ENCODE measurements at regions not wholly inside any gene's neighbourhood (a gene's known extent, or its start where the extent isn't known, plus 50 kb on each side); places are given as distances from the start of the nearest gene placed in this dataset.

DNA sequence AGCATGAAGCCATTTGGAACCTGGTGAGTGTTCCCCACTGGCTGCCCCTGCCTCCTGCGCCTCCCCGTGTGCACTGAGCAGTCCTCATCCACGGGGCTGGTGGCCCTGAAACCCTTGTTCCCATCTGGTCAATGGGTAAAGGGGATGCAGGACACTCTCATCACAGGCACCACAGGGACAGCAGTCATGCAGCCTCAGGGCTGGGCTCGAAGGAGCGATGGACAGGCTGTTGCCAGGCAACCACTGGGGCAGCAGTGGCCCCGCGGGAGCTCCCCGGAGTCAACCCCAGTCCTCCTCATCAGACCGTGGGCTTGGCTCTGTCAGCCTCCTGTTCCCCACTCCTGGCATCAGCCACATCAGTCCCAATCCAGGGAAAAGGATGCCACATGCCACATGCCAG, 509.5 kb downstream of the EIPR1 start:
- Histone ChIP-seq H3K4me3 (ENCODE audit: insufficient read length, low read depth) (no peak overlapping the region), H3K9me3 (ENCODE audit: insufficient read depth, low read length) (peaks cover 5% of the 10 kb centered on the region; the same call in 1 of the 2 replicates), H3K4me1 (ENCODE audit: insufficient read depth, insufficient read length) (peaks cover 3% of the 10 kb centered on the region), H3K27me3 (ENCODE audit: insufficient read depth, insufficient read length) (no peaks in the 10 kb centered on the region), H3K36me3 (ENCODE audit: insufficient read depth, insufficient read length, low read length) (no peaks in the 10 kb centered on the region), H3K9ac (ENCODE audit: insufficient read length, low read depth) (no peak overlapping the region)
- no peak for DNase-seq (ENCODE audit: low read depth, low spot score)
- TF ChIP-seq YY1 (IDR thresholded peaks at IDR 0.05; ENCODE audit: insufficient read depth, insufficient read length) (no peak), ZNF274 (IDR thresholded peaks at IDR 0.05; ENCODE audit: low read depth, low read length) (no peak), SUZ12 (IDR thresholded peaks at IDR 0.05; ENCODE audit: extremely low read depth, insufficient read depth, insufficient read length) (no peak)

DNA sequence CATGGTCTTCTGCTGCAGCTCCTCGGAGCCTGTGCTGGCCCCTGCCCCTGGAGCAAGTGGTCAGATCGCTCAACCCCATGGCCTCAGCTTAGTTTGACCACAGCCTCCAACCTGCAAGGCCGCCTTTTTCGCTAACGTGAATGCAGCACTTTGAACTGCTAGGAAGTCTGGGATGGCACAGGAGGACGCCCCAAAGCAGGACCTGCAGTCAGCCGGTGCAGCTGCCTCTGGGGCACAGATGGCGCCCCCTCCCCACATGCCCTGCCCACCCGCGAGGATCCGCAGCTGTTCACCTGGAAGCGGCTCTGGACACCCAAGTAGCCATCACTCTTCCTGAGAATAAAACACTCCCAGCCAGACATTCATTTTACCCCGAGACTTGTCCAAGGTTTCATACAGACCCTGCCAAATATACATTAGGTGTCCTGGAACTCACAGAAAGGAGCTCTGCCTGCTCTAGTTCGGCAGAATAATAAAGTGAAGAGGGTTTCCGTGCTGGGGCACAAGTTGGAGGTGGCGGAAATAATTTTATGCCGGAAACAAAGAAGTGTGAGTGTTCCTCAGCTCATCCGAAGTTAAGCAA, 510.1 kb downstream of the EIPR1 start:
- no peak overlapping the region for H3K4me3 ChIP-seq (ENCODE audit: insufficient read length, low read depth)
- TF ChIP-seq SUZ12 (IDR thresholded peaks at IDR 0.05; ENCODE audit: extremely low read depth, insufficient read depth, insufficient read length) = no peak
- no peak for TF ChIP-seq ZNF274 (IDR thresholded peaks at IDR 0.05; ENCODE audit: low read depth, low read length)
- DNase-seq (ENCODE audit: low read depth, low spot score) = no peak
- no peaks in the 10 kb centered on the region for H3K27me3 ChIP-seq (ENCODE audit: insufficient read depth, insufficient read length)
- no peaks in the 10 kb centered on the region for H3K36me3 ChIP-seq (ENCODE audit: insufficient read depth, insufficient read length, low read length)
- peaks cover 3% of the 10 kb centered on the region for H3K4me1 ChIP-seq (ENCODE audit: insufficient read depth, insufficient read length)
- peaks cover 5% of the 10 kb centered on the region; the same call in 1 of the 2 replicates for H3K9me3 ChIP-seq (ENCODE audit: insufficient read depth, low read length)
- no peak overlapping the region for H3K9ac ChIP-seq (ENCODE audit: insufficient read length, low read depth)

DNA sequence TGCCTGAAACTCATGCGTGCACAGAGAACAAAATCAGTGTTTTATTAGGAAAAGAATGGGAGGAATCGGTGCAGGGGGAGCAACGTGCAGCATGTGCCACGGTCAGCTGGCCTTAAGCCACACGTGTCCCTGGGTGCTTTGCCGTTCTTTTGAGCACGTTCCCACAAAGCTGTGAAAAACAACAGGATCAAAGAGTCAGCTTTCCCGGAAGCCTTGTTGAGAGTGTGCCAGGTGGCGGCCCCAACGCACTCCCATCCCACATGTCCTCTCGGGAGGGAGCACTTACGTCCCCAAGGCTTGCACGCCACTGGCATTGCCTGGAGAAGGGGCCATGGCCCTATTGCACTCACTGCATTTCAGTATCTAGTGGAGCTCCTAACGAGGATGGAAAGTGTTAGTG, 511.2 kb downstream of the EIPR1 start:
- no peaks in the 10 kb centered on the region for H3K27me3 ChIP-seq (ENCODE audit: insufficient read depth, insufficient read length)
- no peak for DNase-seq (ENCODE audit: low read depth, low spot score)
- TF ChIP-seq SUZ12 (IDR thresholded peaks at IDR 0.05; ENCODE audit: extremely low read depth, insufficient read depth, insufficient read length) (no peak), YY1 (IDR thresholded peaks at IDR 0.05; ENCODE audit: insufficient read depth, insufficient read length) (no peak)

DNA sequence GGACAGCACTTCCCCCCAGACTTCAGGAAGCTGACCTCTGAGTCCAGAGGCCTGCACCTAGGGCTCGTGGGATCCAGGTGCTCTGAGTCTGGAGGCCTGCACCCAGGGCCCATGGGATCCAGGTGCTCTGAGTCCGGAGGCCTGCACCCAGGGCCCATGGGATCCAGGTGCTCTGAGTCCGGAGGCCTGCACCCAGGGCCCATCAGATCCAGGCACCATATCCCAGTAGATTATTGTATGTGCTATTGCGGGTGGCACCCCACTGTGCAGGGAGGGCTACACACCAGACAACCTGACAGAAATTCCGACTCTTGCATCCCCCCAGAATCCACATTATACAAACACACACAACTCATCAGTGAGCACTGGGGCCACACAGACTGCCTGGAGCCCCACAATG, 515.2 kb downstream of the EIPR1 start:
- peaks cover 14% of the 10 kb centered on the region; the same call in 1 of the 2 replicates for H3K9me3 ChIP-seq (ENCODE audit: insufficient read depth, low read length)
- no peaks in the 10 kb centered on the region for H3K36me3 ChIP-seq (ENCODE audit: insufficient read depth, insufficient read length, low read length)
- H3K4me1 ChIP-seq (ENCODE audit: insufficient read depth, insufficient read length) = no peaks in the 10 kb centered on the region
- TF ChIP-seq SUZ12 (IDR thresholded peaks at IDR 0.05; ENCODE audit: extremely low read depth, insufficient read depth, insufficient read length) = no peak
- no peak for TF ChIP-seq YY1 (IDR thresholded peaks at IDR 0.05; ENCODE audit: insufficient read depth, insufficient read length)
- no peak for TF ChIP-seq ZNF274 (IDR thresholded peaks at IDR 0.05; ENCODE audit: low read depth, low read length)
- DNase-seq (ENCODE audit: low read depth, low spot score) = no peak
- H3K9ac ChIP-seq (ENCODE audit: insufficient read length, low read depth) = no peak overlapping the region
- H3K27me3 ChIP-seq (ENCODE audit: insufficient read depth, insufficient read length) = no peaks in the 10 kb centered on the region
- H3K4me3 ChIP-seq (ENCODE audit: insufficient read length, low read depth) = no peak overlapping the region

More for the DNA sequence above, 511.2 kb downstream of the EIPR1 start:
- Histone ChIP-seq H3K9ac (ENCODE audit: insufficient read length, low read depth) (no peak overlapping the region), H3K4me3 (ENCODE audit: insufficient read length, low read depth) (no peak overlapping the region), H3K4me1 (ENCODE audit: insufficient read depth, insufficient read length) (no peaks in the 10 kb centered on the region), H3K9me3 (ENCODE audit: insufficient read depth, low read length) (peaks cover 5% of the 10 kb centered on the region; the same call in 1 of the 2 replicates), H3K36me3 (ENCODE audit: insufficient read depth, insufficient read length, low read length) (no peaks in the 10 kb centered on the region)

- no peak for TF ChIP-seq ZNF274 (IDR thresholded peaks at IDR 0.05; ENCODE audit: low read depth, low read length)
- TF ChIP-seq YY1 (IDR thresholded peaks at IDR 0.05; ENCODE audit: insufficient read depth, insufficient read length) = no peak
- no peak for TF ChIP-seq SUZ12 (IDR thresholded peaks at IDR 0.05; ENCODE audit: extremely low read depth, insufficient read depth, insufficient read length)
Measured at GRCh38 chr2:2861666-2862240, 515.9 kb downstream of the EIPR1 start.

DNA sequence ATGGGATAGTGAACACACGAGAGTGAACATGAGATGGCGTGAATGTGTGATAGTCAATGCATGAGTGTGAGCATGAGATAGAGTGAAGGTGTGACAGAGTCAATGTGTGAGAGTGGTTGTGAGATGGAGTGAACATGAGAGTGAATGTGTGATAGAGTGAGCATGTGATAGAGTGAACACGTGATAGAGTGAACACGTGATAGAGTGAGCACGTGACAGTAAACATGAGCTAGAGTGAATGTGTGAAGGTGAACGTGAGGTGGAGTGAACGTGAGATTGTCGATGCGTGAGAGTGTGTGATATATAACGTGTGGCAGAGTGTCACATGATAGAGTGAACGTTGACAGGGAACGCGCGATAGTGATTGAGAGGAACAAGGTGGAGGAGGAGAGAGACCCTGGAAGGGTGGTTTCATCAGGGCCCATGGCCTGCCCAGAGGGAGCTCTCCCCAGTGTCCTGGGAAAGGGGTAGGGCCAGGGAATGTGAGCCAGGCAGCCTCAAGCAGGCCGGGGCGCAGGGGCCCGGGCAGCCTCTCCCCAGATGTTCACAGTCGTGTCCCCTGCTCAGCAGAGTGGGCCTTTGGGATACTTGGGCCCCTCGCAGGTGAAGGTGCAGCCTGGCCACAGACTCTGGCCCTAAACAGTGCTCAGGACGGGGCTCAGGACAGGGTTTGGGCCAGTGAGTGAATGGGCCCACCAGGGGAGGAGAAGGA, 516.9 kb downstream of the EIPR1 start:
- H3K9me3 ChIP-seq (ENCODE audit: insufficient read depth, low read length) = peaks cover 14% of the 10 kb centered on the region; the same call in 1 of the 2 replicates
- H3K36me3 ChIP-seq (ENCODE audit: insufficient read depth, insufficient read length, low read length) = no peaks in the 10 kb centered on the region
- TF ChIP-seq SUZ12 (IDR thresholded peaks at IDR 0.05; ENCODE audit: extremely low read depth, insufficient read depth, insufficient read length) = no peak
- TF ChIP-seq ZNF274 (IDR thresholded peaks at IDR 0.05; ENCODE audit: low read depth, low read length) = no peak
- no peak for TF ChIP-seq YY1 (IDR thresholded peaks at IDR 0.05; ENCODE audit: insufficient read depth, insufficient read length)
- H3K4me1 ChIP-seq (ENCODE audit: insufficient read depth, insufficient read length) = no peaks in the 10 kb centered on the region
- DNase-seq (ENCODE audit: low read depth, low spot score) = no peak
- no peak overlapping the region for H3K4me3 ChIP-seq (ENCODE audit: insufficient read length, low read depth)
- no peak overlapping the region for H3K9ac ChIP-seq (ENCODE audit: insufficient read length, low read depth)
- no peaks in the 10 kb centered on the region for H3K27me3 ChIP-seq (ENCODE audit: insufficient read depth, insufficient read length)

More at GRCh38 chr2:2861666-2862240, 515.9 kb downstream of the EIPR1 start:
- no peaks in the 10 kb centered on the region for H3K36me3 ChIP-seq (ENCODE audit: insufficient read depth, insufficient read length, low read length)
- H3K9me3 ChIP-seq (ENCODE audit: insufficient read depth, low read length) = peaks cover 14% of the 10 kb centered on the region; the same call in 1 of the 2 replicates
- no peaks in the 10 kb centered on the region for H3K27me3 ChIP-seq (ENCODE audit: insufficient read depth, insufficient read length)
- H3K9ac ChIP-seq (ENCODE audit: insufficient read length, low read depth) = no peak overlapping the region
- no peaks in the 10 kb centered on the region for H3K4me1 ChIP-seq (ENCODE audit: insufficient read depth, insufficient read length)
- no peak overlapping the region for H3K4me3 ChIP-seq (ENCODE audit: insufficient read length, low read depth)
- no peak for DNase-seq (ENCODE audit: low read depth, low spot score)

DNA sequence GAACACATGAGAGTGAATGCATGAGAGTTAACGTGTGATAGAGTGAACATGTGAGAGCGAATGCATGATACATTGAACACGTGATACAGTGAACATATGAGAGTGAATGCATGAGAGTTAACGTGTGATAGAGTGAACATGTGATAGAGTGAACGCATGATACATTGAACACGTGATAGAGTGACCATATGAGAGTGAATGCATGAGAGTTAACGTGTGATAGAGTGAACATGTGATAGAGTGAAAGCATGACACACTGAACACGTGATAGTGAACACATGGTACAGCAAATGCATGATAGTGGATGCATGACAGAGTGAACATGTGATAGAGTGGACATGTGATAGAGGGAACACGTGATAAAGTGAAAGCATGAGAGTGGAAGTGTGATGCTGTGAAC, 517.9 kb downstream of the EIPR1 start:
- no peaks in the 10 kb centered on the region for H3K27me3 ChIP-seq (ENCODE audit: insufficient read depth, insufficient read length)
- H3K36me3 ChIP-seq (ENCODE audit: insufficient read depth, insufficient read length, low read length) = no peaks in the 10 kb centered on the region
- peaks cover 14% of the 10 kb centered on the region; the same call in 1 of the 2 replicates for H3K9me3 ChIP-seq (ENCODE audit: insufficient read depth, low read length)
- no peak overlapping the region for H3K4me3 ChIP-seq (ENCODE audit: insufficient read length, low read depth)
- no peak for TF ChIP-seq ZNF274 (IDR thresholded peaks at IDR 0.05; ENCODE audit: low read depth, low read length)
- no peak for TF ChIP-seq YY1 (IDR thresholded peaks at IDR 0.05; ENCODE audit: insufficient read depth, insufficient read length)
- no peak for TF ChIP-seq SUZ12 (IDR thresholded peaks at IDR 0.05; ENCODE audit: extremely low read depth, insufficient read depth, insufficient read length)
- DNase-seq (ENCODE audit: low read depth, low spot score) = no peak
- H3K4me1 ChIP-seq (ENCODE audit: insufficient read depth, insufficient read length) = no peaks in the 10 kb centered on the region
- no peak overlapping the region for H3K9ac ChIP-seq (ENCODE audit: insufficient read length, low read depth)

Data from NT2/D1 (cell line).